Lung (tissue), 11 donors: ENCODE measurements at regions not wholly inside any gene's neighbourhood (a gene's known extent, or its start where the extent isn't known, plus 50 kb on each side); places are given as distances from the start of the nearest gene placed in this dataset.

Experiments used
- ATAC-seq: fragments of 200-7000 bp; cut with Tn5 transposase; one replicate; pipeline ENCODE4 v1.9.1; 2020; ENCODE audit warnings: moderate number of reproducible peaks; ENCODE audit not compliant: insufficient read depth, low FRiP score
- DNase-seq, 3 donors: peaks; one replicate each; pipeline ENCODE4 v3.0.0-alpha.2; 2013 to 2017
- H3K27ac ChIP-seq, 2 donors: one replicate each; pipeline ENCODE4 v1.5.1; 2013; ENCODE audit warnings: mild to moderate bottlenecking in 2 of 2, moderate library complexity in 2 of 2, control low read depth in 1 of 2, inconsistent platforms in 1 of 2, low read depth in 1 of 2, low read length in 1 of 2
- H3K27me3 ChIP-seq, 3 donors: one replicate each; pipeline ENCODE4 v1.5.1; 2013; ENCODE audit warnings: low read length in 2 of 3; ENCODE audit not compliant: control insufficient read depth in 3 of 3, insufficient read depth in 3 of 3
- H3K36me3 ChIP-seq, 4 donors: one replicate each; pipeline ENCODE4 v1.5.1; 2013; ENCODE audit warnings: low read length in 4 of 4, mild to moderate bottlenecking in 1 of 4, moderate library complexity in 1 of 4; ENCODE audit not compliant: control insufficient read depth in 4 of 4, insufficient read depth in 4 of 4
- H3K4me1 ChIP-seq, 5 donors: one replicate each; pipeline ENCODE4 v1.5.1; 2013; ENCODE audit warnings: low read length in 5 of 5, mild to moderate bottlenecking in 2 of 5, moderate library complexity in 1 of 5; ENCODE audit not compliant: control insufficient read depth in 5 of 5, insufficient read depth in 5 of 5
- H3K4me3 ChIP-seq: one replicate; pipeline ENCODE4 v1.5.1; 2013; ENCODE audit warnings: mild to moderate bottlenecking, control low read depth, moderate library complexity
- H3K9ac ChIP-seq, 2 donors: one replicate each; pipeline ENCODE4 v1.5.1; 2013; ENCODE audit warnings: low read length in 2 of 2, control low read depth in 1 of 2; ENCODE audit not compliant: insufficient read depth in 1 of 2
- H3K9me3 ChIP-seq, 4 donors: one replicate each; pipeline ENCODE4 v1.5.1; 2013; ENCODE audit warnings: low read length in 3 of 4, mild to moderate bottlenecking in 1 of 4, moderate library complexity in 1 of 4; ENCODE audit not compliant: control insufficient read depth in 4 of 4, insufficient read depth in 3 of 4
- CTCF ChIP-seq: IDR thresholded peaks from 2 replicates; pipeline ENCODE4 v1.5.1; 2012; ENCODE audit warnings: mild to moderate bottlenecking; ENCODE audit errors: control extremely low read depth, extremely low read depth
- WGBS, 2 donors: extraction: QIAGEN DNeasy Blood & Tissue Kit; methylation state at CpG; one replicate each; pipeline ENCODE4 v1.1.7; 2013; 5-methylcytosine and 5-hydroxymethylcytosine counted together
- donor health status: control.
- donor health status: control.
- donor health status: Bipolar disorder and iron deficiency.
- donor health status: healthy.
- donor health status: DM: yes; HTN: yes; CAD: no.

GRCh38 chr2:138107288-138107687, 143.0 kb downstream of the HNMT start:
- no peaks in the 10 kb centered on the region for H3K9me3 ChIP-seq
- WGBS, 2 donors: 68 to 80% methylated on average over 4 of the region's 4 CpGs
- TF ChIP-seq CTCF: no peak
- H3K4me3 ChIP-seq: no peak overlapping the region
- no peak overlapping the region for H3K9ac ChIP-seq
- H3K36me3 ChIP-seq: no peaks in the 10 kb centered on the region
- H3K27ac ChIP-seq: no peak overlapping the region
- DNase-seq (no peak), ATAC-seq (no peak)
- H3K4me1 ChIP-seq: no peaks in the 10 kb centered on the region
- no peaks in the 10 kb centered on the region for H3K27me3 ChIP-seq

DNA sequence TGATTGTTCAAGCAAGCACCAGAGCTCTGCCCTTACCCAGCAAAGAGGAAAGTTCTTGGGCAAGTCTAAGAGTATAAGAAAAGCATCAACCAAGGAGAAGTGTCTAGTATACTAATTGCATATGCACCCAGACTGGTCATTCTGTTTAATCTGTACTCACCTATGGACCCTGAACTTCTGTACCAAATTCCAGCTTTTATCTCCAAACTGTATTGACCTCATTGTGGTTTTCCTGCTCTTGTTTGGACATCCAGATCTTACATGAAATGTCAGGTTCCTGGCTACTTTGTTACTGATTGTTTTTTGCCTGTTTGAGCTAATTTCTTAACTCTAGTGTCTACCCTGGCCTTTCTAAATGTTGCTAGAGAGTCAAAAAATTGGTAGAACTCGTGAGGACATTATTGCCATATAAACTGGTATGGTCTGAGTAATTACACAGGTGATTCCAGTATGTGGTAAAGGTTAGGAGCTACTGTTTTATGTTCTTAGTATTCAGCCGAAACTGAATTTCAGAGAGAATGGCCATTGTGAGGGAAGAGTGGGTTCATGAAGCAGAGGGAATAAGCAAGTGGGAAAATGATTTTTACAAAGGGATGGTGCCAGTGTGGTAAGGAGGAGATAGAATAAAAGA, 146.3 kb downstream of the HNMT start:
- Histone ChIP-seq H3K9me3 (no peaks in the 10 kb centered on the region), H3K9ac (no peak overlapping the region), H3K4me1 (no peaks in the 10 kb centered on the region), H3K36me3 (no peaks in the 10 kb centered on the region), H3K27ac (no peak overlapping the region), H3K4me3 (no peak overlapping the region), H3K27me3 (no peaks in the 10 kb centered on the region)
- WGBS, 2 donors: 78 to 88% methylated on average over 2 of the region's 2 CpGs
- no peak for TF ChIP-seq CTCF
- DNase-seq (no peak), ATAC-seq (no peak)

GRCh38 chr2:138112536-138112935, 148.3 kb downstream of the HNMT start:
- H3K9ac ChIP-seq: no peak overlapping the region
- no peaks in the 10 kb centered on the region for H3K9me3 ChIP-seq
- no peak overlapping the region for H3K27ac ChIP-seq
- DNase-seq: no peak
- ATAC-seq: no peak
- no peak for TF ChIP-seq CTCF
- no peak overlapping the region for H3K4me3 ChIP-seq
- H3K36me3 ChIP-seq: no peaks in the 10 kb centered on the region
- H3K4me1 ChIP-seq: no peaks in the 10 kb centered on the region
- no peaks in the 10 kb centered on the region for H3K27me3 ChIP-seq
- WGBS, 2 donors: 59 to 74% methylated on average over 1 of the region's 1 CpG

DNA sequence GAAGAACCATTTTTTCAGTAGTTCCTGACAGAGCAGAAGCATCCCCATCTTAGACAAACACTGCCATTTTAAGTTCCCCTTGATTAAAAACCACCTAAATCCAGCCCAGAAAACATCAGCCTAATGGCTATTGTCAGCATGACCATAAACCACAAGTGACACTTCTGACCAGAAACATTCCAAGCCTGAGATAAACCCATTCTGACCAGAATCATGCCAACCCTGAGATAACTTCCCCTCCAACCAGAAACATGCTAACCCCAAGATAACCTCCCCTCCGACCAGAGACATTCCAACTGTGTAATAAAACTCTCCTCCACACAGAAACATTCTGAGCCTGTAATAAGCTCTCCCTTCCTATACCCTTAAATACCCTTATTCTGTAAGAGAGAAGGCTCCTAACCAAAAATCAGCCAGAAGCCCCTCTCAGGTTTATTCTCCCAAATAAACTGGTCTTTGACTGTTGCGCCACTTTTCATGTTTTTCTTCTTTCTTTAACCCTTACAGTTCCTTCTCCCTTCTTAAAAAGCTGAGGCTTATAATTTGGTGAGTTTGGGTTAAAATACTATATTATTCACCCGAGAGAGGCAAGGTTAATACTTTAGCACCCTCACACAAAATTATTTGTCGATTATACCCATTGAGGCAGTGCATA, 149.7 kb downstream of the HNMT start:
- Histone ChIP-seq H3K9me3 (no peaks in the 10 kb centered on the region), H3K9ac (no peak overlapping the region), H3K27me3 (no peaks in the 10 kb centered on the region), H3K36me3 (no peaks in the 10 kb centered on the region), H3K4me1 (no peaks in the 10 kb centered on the region), H3K4me3 (no peak overlapping the region), H3K27ac (no peak overlapping the region)
- ATAC-seq: no peak
- WGBS, 2 donors: 86 to 96% methylated on average over 4 of the region's 4 CpGs
- DNase-seq: no peak
- TF ChIP-seq CTCF: no peak
